ENCODE measurements at regions not wholly inside any gene's neighbourhood (a gene's known extent, or its start where the extent isn't known, plus 50 kb on each side); places are given as distances from the start of the nearest gene placed in this dataset.
"Not testable (repeated sequence)": the region's sequence is repeated elsewhere in the genome, so short reads cannot be mapped to it uniquely, and the experiment has no call there.

- not testable (repeated sequence) for DNase-seq
Measured at GRCh38 chr21:18567770-18568169, 164.2 kb upstream of the TMPRSS15 start.

- no peak for DNase-seq
Measured at GRCh38 chr21:18588001-18588662, 184.5 kb upstream of the TMPRSS15 start.

- DNase-seq = no peak
Measured at GRCh38 chr21:18601146-18601545, 197.6 kb upstream of the TMPRSS15 start.

DNA sequence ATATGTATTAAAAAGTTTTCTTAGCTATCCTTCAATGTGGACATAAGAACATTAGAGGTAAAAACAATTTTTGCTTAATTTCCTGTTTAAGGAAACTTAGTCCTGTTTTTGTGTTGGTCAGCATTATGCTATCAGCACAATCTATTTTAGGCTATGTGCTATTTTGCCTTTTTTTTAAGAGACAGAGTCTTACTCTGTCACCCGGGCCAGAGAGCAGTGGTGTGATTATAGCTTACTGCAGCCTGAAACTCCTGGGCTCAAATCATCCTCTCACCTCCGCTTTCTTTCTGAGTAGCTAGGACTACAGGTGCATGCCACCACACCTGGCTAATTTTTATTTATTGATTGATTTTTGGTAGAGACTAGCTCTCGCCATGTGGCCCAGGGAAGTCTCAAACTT is 199.1 kb upstream of the TMPRSS15 start:
- no peak for DNase-seq

GRCh38 chr21:18603261-18603660 is 199.7 kb upstream of the TMPRSS15 start:
- DNase-seq = no peak

DNA sequence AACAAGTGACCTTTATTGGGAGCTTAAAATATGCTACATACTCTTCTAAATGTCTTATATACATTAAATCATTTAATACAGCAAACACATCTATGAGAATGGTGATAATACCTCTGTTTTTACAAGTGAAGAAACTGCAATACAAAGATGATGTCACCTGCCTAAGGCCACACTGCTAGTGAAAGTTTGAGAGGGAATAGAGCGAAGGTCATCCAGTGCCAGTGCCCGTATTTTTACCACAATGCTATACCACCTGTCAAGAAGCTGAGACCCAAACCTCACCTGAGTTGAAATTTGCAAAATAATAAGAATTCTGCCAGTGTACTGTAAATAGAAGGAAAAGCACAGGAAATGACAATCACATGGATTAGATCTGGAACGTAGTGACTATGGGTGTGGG is 200.4 kb upstream of the TMPRSS15 start:
- no peak for DNase-seq

GRCh38 chr21:18608226-18608625 is 204.6 kb upstream of the TMPRSS15 start:
- no peak for DNase-seq

DNA sequence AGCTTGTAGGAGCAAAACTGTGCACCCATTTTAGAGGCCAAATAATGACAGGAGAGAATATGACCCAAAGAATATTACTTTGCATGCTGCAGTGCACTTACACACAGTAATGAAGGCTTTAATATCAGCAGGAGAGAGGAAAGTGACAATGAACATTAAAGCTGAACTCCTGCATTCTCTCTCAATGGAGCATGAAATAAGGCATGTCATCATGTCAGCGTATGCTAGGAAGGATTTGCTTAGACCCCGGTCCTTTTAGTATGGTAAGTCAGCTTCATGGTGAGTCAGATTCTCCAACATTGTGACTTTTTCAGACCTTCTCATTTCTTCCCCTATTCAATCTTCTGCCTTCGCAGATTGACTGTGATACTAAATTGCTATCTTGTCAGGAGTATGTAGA is 210.7 kb upstream of the TMPRSS15 start:
- DNase-seq = no peak

DNA sequence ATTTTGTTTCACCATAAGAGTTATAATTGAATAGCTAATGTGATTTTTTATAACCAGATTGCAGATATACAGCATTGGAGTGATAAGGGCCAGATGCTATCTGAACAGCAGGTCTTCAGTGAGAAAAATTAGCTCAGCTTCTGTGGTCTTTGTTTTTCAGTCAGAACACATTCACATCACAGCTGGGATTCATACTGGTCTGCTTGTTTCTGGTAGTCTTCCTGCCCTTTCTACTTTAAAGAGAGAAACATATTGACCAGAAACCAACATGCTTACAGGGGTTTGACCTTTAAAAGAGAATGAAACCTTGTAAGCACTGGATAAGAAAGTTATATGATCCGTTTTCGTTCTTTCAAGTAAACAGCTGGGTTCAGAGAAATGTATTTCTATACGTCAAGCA is 213.7 kb upstream of the TMPRSS15 start:
- no peak for DNase-seq

DNA sequence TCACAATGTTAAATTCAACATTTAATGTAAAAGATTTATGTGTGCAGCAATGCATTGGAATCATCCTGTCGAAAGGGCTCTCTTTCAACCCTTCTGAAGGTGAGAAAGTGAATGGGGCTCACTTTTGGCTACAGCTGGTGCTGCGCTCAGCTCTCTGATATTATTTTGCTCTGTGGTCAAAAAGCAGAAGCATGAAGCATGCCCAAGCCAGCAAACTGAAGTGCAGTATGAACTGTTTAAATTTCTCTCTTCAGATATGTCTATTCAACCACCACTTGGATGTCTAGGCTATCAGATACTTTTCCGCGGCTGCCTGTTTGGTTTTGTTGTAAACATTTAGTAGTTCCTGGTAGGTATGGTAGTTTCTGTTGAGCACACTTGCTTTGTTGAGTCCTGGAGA is 216.9 kb upstream of the TMPRSS15 start:
- DNase-seq = no peak

- DNase-seq = no peak
Measured at GRCh38 chr21:18622383-18622782, 218.8 kb upstream of the TMPRSS15 start.

DNA sequence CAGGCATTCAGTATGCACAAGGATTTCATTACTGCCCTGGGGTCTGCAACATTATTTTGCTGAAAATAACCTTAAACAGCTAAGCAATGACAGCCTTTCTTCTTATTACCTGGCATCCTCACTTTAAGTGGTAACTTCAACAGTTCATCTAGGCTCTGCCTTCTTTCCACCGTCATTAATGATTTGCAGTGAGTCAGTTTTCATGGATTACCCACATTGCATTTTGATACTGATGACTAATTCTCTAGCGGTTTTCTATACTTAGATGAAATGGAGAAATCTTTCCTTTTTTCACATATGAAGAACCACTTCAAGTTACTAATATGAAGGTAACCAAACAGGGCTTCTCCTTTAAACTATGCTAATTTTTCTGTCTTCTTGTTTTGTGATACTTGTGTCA is 226.9 kb upstream of the TMPRSS15 start:
- no peak for DNase-seq

DNA sequence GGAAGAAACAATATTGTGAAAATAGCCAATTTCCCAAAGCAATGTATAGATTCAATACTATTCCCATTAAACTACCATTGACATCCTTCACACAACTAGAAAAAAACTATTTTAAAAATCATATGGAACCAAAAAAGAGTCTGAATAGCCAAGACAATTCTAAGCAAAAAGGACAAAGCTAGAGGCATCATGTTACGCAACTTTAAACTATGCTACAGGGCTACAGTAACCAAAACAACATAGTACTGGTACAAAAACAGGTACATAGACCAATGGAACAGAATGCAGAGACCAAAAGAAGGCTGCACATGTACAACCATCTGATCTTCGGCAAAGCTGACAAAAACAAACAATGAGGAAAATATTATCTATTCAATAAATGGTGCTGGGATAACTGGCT is 233.3 kb upstream of the TMPRSS15 start:
- DNase-seq = no peak

- DNase-seq = no peak
Measured at GRCh38 chr21:18646116-18646515, 242.5 kb upstream of the TMPRSS15 start.

GRCh38 chr21:18655931-18656330 is 252.3 kb upstream of the TMPRSS15 start:
- no peak for DNase-seq

DNA sequence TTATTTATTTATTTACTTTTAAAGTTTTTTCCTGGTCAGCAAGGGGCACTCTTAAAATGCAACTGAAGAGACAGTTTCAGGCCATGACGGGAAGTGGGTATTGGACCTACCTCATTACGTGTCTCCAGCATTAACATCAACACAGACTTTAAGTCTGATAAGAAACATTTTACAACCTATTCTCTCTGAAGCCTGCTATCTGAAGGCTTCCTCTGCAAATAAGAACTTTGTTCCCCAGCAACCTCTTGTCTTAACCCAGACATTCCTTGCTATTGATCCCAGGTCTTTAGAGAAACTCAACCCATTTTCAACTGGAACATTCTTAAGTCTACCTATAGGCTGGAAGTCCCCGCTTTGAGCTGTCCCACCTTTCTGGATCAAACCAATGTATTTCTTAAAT is 258.3 kb upstream of the TMPRSS15 start:
- DNase-seq = no peak

- no peak for DNase-seq
Measured at GRCh38 chr21:18663663-18664062, 260.1 kb upstream of the TMPRSS15 start.

DNA sequence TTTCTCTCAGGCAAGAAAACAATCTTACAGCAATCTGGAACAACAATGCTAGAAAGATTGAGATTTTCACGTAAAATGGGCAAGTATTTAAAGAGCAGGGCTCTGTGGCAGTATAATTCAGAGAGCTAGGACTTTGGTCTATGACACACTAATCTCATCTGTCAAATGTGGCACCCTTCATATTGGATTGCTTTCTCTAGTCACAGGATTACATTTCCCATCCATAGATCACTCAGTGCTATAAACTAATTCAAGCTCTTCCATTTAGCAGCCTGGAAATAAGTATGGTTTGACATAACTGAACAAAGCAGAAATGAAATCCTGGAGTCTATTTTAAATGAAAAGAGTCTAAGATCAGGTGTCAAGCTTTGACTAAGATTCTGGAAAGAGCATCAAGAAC is 263.1 kb upstream of the TMPRSS15 start:
- no peak for DNase-seq

- no peak for DNase-seq
Measured at GRCh38 chr21:18673789-18674188, 270.2 kb upstream of the TMPRSS15 start.

DNA sequence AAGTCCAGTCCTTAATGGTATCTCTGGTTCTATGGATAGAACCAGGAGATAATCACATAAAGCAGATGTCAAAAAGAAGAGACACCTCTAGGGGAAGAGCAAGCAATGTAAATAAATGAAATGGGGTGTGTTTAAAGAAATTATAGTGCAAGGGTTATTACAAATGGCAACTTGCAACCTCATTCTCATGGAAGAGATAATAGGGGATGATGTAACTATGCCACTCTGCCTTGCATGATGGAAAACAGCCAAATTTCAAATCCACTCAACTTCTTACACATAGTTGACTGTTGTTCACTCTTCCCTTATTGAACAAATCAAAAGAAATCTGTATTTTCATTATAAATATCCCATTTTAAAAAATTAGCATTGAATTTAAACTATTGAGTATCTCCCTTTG is 274.0 kb upstream of the TMPRSS15 start:
- DNase-seq = no peak

DNA sequence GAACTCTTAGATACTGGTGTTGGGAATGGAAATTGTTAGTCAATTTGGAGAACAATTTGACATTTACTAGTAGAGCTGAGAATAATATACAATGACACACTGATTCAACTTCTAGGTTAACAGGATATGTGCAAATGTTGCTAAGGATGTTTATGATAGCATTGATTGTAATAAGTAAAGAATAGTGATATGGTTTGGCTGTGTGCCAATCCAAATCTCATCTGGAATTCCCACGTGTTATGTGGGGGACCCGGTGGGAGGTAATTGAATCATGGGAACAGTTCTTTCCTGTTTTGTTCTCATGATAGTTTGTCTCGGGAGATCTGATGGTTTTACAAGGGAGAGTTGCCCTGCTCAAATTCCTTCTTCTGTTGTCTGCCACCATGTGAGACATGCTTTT is 302.4 kb upstream of the TMPRSS15 start:
- no peak for DNase-seq

GRCh38 chr21:18711662-18712061 is 308.1 kb upstream of the TMPRSS15 start:
- DNase-seq = no peak

- no peak for DNase-seq
Measured at GRCh38 chr21:18715606-18716005, 312.0 kb upstream of the TMPRSS15 start.

DNA sequence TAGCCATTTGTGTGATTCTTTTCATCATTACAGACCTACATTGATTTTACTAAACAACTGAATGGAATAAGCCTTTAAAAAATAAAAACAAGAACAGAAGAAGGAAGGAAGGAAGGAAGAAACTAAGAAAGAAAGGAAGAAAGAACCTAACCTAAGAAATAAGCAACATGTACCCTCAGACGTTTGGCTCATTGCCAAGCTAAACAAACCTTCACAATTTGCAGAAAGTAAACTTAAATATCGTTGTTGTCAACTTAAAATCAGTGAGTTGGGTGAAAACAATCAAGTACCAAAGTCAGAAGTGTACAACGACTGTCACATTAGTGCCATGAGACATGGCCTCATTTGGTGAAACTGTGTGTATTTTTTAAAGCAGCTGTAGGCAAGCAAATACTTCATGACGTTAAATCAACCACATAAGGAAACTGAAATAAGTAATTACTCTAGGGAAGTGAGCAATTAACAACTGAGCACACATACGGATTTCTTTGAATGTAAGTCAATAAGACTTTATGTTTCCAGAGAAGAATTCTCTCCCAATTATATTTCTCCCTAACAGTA is 313.1 kb upstream of the TMPRSS15 start:
- no peak for DNase-seq

- DNase-seq = no peak
Measured at GRCh38 chr21:18722193-18722592, 318.6 kb upstream of the TMPRSS15 start.

All from activated CD4-positive, CD25-positive, alpha-beta regulatory T cell treated with anti-CD3 and anti-CD28 coated beads, Interleukin-2, amount 50 U/mL, for 72 hours (primary cell).